SIG-M5 treated with dmso at 0.1 percent for 504 hours (cell line): ENCODE measurements at regions not wholly inside any gene's neighbourhood (a gene's known extent, or its start where the extent isn't known, plus 50 kb on each side); places are given as distances from the start of the nearest gene placed in this dataset.
"Not testable (repeated sequence)": the region's sequence is repeated elsewhere in the genome, so short reads cannot be mapped to it uniquely, and the experiment has no call there.

Experiments used
- DNase-seq: peaks from one replicate; lab custom pipeline; 2025; ENCODE audit not compliant: unreplicated experiment; lab: John Stamatoyannopoulos, UW

DNA sequence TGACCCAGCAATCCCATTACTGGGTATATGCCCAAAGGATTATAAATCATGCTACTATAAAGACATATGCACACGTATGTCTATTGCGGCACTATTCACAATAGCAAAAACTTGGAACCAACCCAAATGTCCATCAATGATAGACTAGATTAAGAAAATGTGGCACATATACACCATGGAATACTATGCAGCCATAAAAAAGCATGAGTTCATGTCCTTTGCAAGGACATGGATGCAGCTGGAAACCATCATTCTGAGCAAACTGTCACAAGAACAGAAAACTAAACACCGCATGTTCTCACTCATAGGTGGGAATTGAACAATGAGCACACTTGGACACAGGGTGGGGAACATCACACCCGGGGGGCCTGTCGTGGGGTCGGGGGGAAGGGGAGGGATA is 80.1 kb upstream of the TMEM170B start:
- DNase-seq, result not testable (repeated sequence)

DNA sequence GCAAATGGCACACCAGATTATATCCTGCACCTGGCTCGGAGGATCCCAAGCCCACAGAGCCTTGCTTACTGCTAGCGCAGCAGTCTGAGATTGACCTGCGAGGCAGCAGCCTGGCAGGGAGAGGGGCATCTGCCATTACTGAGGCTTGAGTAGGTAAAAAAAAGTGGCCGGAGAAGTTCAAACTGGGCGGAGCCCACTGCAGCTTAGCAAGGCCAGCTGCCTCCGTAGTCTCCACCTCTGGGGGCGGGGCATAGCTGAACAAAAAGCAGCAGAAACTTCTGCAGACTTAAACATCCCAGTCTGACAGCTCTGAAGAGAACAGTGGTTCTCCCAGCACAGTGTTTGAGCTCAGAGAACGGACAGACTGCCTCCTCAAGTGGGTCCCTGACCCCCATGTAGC is 85.4 kb upstream of the TMEM170B start:
- not testable (repeated sequence) for DNase-seq

- no peak for DNase-seq
Measured at GRCh38 chr6:11450037-11450436, 87.5 kb upstream of the TMEM170B start.

- no peak for DNase-seq
Measured at GRCh38 chr6:11449408-11449807, 88.1 kb upstream of the TMEM170B start.

GRCh38 chr6:11448038-11448437 is 89.5 kb upstream of the TMEM170B start:
- DNase-seq, result no peak

DNA sequence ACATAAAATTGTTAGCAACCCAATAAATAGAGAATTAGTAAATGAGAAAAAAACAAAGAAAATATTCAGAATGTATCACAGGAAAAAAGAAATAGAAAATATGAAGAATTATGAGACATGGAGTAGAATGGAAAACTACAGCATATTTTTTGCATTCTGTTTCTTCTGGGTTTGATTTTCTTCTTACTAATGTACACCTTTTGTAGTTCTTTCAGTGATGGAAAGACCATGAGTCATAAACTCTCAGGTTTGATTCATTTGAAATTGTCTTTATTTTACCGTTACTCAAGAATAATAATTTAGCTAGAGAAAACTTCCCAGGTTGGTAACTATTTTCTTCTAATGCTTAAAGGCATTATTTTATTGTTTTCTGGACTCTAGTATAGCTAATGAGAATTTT is 90.3 kb upstream of the TMEM170B start:
- DNase-seq, result no peak

DNA sequence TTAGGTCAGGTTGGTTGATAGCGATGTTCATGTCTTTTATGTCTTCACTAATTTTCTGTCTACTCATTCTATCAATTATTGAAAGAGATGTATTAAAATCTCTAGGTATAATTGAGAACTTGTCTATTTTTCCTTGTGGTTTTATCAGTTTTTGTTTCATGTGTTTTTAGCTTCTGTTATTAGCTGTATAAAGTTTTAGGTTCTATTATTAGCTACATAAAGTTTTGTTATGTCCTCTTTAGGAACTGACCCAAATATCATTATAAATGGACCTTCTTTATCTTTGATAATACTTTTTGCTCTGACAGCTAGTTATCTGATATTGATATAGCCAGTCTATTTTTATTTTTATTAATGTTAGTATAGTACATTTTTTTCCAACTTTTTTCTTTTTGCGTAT is 92.4 kb upstream of the TMEM170B start:
- DNase-seq, result no peak

GRCh38 chr6:11443125-11443524 is 94.4 kb upstream of the TMEM170B start:
- not testable (repeated sequence) for DNase-seq

- no peak for DNase-seq
Measured at GRCh38 chr6:11442495-11442894, 95.1 kb upstream of the TMEM170B start.

DNA sequence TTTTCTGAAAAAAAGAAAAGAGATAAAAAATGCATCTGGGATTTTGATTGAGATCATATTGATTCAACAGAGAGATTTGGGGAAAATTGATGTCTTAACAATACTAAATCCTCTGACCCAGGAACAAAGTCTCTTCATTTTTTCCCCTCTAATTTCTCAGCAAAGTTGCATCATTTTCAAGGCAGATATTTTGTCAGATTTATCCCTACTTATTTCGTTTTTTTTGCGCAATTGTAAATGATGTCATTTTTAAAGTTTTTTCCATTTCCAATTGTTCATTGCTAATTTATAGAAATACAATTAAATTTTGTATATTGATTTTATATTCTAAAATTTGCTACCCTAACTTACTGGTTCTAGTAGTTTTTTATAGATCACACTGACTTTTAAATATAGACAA is 97.7 kb upstream of the TMEM170B start:
- DNase-seq, result no peak

GRCh38 chr6:11439017-11439420 is 98.5 kb upstream of the TMEM170B start:
- DNase-seq, result no peak

GRCh38 chr6:11437824-11438459 is 99.6 kb upstream of the TMEM170B start:
- DNase-seq, result no peak

DNA sequence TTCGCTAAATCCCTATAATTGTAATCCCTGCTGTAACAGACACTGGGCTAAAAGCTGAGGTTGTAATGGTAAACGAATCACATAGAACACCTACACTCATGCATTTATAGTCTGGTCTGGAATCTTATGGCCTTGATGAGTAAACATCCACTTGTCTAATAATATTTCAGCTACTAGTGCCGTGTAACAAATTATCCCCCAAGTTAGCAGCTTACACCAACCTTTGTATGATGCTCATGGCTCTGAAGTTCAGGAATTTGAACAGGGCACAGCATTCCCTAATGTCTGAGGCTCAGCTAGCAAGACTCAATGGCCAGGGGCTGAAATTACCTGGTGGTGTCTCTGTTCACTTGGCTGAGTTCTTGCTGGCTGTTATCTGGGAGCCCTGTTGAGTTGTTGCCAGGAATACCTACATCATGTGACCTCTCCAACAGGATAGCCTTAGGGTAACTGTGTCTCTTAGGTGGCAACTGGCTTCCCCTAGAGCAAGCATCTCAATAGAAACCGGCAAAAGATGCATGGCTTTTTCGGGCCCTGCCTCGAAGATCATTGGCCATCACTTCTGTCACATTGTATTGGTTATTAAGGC is 100.9 kb upstream of the TMEM170B start:
- DNase-seq, result no peak

- peak; percentile 55 for DNase-seq
Measured at GRCh38 chr6:11434565-11435326, 102.8 kb upstream of the TMEM170B start.

- no peak for DNase-seq
Measured at GRCh38 chr6:11433860-11434259, 103.7 kb upstream of the TMEM170B start.

DNA sequence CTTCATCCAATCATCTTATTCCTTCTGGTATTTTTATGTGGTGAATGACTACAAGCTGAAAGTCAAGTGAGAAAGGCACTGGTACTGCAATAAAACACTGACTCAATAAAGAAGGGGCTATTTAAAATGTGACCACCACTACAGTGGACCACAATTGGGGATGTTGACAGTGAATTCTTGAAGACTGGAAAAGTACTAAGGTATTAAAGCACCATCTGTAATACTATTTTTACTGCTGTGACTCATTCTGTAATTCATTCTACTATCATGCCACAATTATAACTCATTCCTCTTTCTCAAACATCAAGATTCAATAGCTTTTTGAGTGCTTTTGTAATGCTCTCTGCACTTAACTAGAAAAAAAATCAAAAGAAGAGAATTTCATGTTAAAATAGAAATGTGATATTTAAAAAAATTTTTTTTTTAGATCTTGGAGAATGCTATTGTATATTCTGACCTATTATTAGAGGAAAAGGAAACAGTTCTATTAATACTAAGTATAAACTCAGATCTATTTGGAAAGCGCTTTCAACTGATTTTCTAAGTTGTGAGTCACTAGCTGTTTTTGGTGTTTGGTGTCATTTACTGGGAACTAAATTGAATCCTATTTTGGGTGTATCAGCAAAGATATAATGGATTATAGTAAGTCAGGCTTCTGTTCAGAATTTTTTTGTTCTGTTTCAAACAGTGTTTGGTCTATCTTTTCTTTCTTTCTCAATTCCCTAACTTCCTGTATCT is 104.7 kb upstream of the TMEM170B start:
- DNase-seq, result no peak

- DNase-seq, result no peak
Measured at GRCh38 chr6:11432091-11432490, 105.5 kb upstream of the TMEM170B start.

- no peak for DNase-seq
Measured at GRCh38 chr6:11431455-11431937, 106.1 kb upstream of the TMEM170B start.

DNA sequence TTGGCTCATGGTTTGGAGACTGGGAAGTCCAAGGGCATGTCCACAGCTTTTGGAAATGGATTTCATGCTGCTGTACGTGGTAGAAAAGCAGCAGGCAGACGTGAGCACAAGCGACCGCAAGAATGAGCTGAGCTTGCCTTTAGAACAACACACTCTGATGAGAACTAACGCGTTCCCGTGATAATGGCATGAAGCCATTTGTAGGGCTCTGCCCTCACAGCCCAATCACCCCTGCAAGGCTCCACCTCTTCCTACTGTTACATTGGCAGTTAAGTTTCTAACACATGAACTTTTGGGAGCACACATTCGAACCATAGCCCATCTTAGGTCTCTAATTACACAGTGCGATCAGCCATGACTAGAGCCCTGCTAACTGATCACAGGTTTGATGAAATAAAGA is 107.5 kb upstream of the TMEM170B start:
- no peak for DNase-seq

GRCh38 chr6:11429577-11429976 is 108.0 kb upstream of the TMEM170B start:
- no peak for DNase-seq

- DNase-seq, result no peak
Measured at GRCh38 chr6:11428895-11429294, 108.7 kb upstream of the TMEM170B start.

DNA sequence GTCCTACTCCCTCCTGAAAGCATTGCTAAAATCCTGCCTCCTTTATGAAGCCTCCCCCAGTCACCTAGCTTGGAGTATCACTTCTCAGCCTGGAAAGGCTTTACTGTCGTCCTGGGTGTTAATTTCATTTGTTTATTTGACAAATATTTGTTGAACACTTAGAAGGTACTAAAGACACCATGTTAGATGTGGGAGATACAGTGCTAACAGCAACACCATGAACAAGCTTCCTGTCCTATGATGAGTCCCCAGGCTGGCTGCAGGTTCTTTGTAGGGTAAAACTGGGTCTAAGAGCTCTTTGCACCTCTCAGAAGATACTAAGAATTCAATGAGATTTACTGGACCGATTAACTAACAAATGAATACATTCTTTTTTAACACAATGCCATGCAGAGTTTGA is 109.2 kb upstream of the TMEM170B start:
- no peak for DNase-seq
